ENCODE measurements at regions not wholly inside any gene's neighbourhood (a gene's known extent, or its start where the extent isn't known, plus 50 kb on each side); places are given as distances from the start of the nearest gene placed in this dataset.

DNA sequence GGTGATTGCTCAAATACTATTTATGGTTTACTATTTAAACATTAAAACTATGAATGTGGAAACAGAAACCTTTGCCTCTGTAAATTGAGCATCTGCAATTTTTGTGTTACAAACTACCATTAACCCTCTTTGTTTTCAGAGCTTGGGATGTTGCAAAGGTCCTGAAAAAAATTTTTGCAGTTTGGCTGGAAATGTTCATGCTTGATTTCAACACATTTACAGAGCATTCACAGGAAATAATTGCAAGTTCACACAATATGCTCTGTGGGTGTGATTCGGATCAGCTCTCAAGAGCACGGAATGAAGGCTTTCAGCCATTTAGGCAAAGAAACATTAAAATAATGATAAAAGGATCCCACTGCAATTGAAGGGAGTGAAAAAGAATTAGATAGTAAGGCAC lies 232.9 kb downstream of the ATP23 start:
- Histone ChIP-seq H3K27ac (ENCODE audit: low read depth, low read length) (no peak overlapping the region), H3K9me3 (ENCODE audit: control insufficient read depth in 1 of 2, insufficient read depth in 1 of 2, low read depth in 1 of 2, low read length in 2 of 2) (no peaks in the 10 kb centered on the region), H3K79me2 (ENCODE audit: insufficient read depth, low read length) (no peaks in the 10 kb centered on the region), H3K27me3 (ENCODE audit: insufficient read depth, low read length) (no peaks in the 10 kb centered on the region), H3K4me2 (ENCODE audit: low read length) (no peak overlapping the region), H4K20me1 (ENCODE audit: insufficient read depth) (no peaks in the 10 kb centered on the region), H2AFZ (ENCODE audit: low read depth, low read length, poor library complexity, severe bottlenecking) (no peak overlapping the region), H3K9ac (ENCODE audit: low read length) (no peak overlapping the region), H3K9me2 (ENCODE audit: insufficient read depth) (peaks cover 4% of the 10 kb centered on the region; the same call in 1 of the 2 replicates), H3K36me3 (ENCODE audit: control insufficient read depth in 1 of 2, insufficient read depth in 2 of 2, low read length in 2 of 2) (no peaks in the 10 kb centered on the region), H3K4me1 (ENCODE audit: control insufficient read depth in 1 of 2, insufficient read depth in 2 of 2, low read length in 2 of 2) (no peaks in the 10 kb centered on the region), H3K4me3 (replicated peaks in 1 of 2; ENCODE audit: low read depth in 1 of 2, low read length in 2 of 2) (no peak overlapping the region)
- ChIA-PET RAD21 (ENCODE audit: low non-redundant PET in 1 of 2, low total read pairs in 2 of 2, uncharacterized antibody in 2 of 2, unreplicated experiment in 2 of 2) (no interaction called here), CTCF (no interaction called here), POLR2A (no interaction called here)
- no TSS peak for BruUV-seq (replicated peaks)
- no peak for DNase-seq (ENCODE audit: low read depth, low spot score)
- no peak for ATAC-seq
- intact Hi-C loops (cut with micrococcal nuclease), result no loop called here
- no peak for TF ChIP-seq EZH2phosphoT487 (IDR thresholded peaks at IDR 0.05; ENCODE audit: borderline replicate concordance)
- no peak for TF ChIP-seq JUND (IDR thresholded peaks at IDR 0.05)
- TF ChIP-seq, protein P1, sequence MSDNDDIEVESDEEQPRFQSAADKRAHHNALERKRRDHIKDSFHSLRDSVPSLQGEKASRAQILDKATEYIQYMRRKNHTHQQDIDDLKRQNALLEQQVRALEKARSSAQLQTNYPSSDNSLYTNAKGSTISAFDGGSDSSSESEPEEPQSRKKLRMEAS (IDR thresholded peaks at IDR 0.05), result no peak
- TF ChIP-seq EZH2 (IDR thresholded peaks at IDR 0.05), result no peak
- no peak for TF ChIP-seq YY1 (IDR thresholded peaks at IDR 0.05; ENCODE audit: extremely low read depth, insufficient replicate concordance, low read depth, low read length)
- TF ChIP-seq POLR2AphosphoS5 (IDR thresholded peaks at IDR 0.05; ENCODE audit: low read depth, low read length), result no peak

GRCh38 chr12:58176296-58176869 lies 235.0 kb downstream of the ATP23 start:
- no peaks in the 10 kb centered on the region for H4K20me1 ChIP-seq (ENCODE audit: insufficient read depth)
- peak; percentile 92 for ATAC-seq
- no peak overlapping the region for H3K4me3 ChIP-seq (replicated peaks in 1 of 2; ENCODE audit: low read depth in 1 of 2, low read length in 2 of 2)
- H3K4me2 ChIP-seq (ENCODE audit: low read length), result no peak overlapping the region
- peak; percentile 19 for DNase-seq (ENCODE audit: low read depth, low spot score)
- no peak overlapping the region for H3K9ac ChIP-seq (ENCODE audit: low read length)
- no peaks in the 10 kb centered on the region for H3K27me3 ChIP-seq (ENCODE audit: insufficient read depth, low read length)
- no peaks in the 10 kb centered on the region for H3K9me2 ChIP-seq (ENCODE audit: insufficient read depth)
- H3K9me3 ChIP-seq (ENCODE audit: control insufficient read depth in 1 of 2, insufficient read depth in 1 of 2, low read depth in 1 of 2, low read length in 2 of 2), result no peaks in the 10 kb centered on the region
- H2AFZ ChIP-seq (ENCODE audit: low read depth, low read length, poor library complexity, severe bottlenecking), result peak overlapping the region; percentile 2
- no peaks in the 10 kb centered on the region for H3K4me1 ChIP-seq (ENCODE audit: control insufficient read depth in 1 of 2, insufficient read depth in 2 of 2, low read length in 2 of 2)
- H3K36me3 ChIP-seq (ENCODE audit: control insufficient read depth in 1 of 2, insufficient read depth in 2 of 2, low read length in 2 of 2), result no peaks in the 10 kb centered on the region
- TF ChIP-seq CTCF (IDR thresholded peaks at IDR 0.05 in 2 of 3, conservative IDR thresholded peaks at IDR 0.05 in 1 of 3; ENCODE audit: borderline replicate concordance in 1 of 3, insufficient read depth in 1 of 3, low read depth in 2 of 3, low read length in 2 of 3) (peak; percentile 26 to 61 (median 58); a peak in 5 of 6 replicates), YY1 (IDR thresholded peaks at IDR 0.05; ENCODE audit: extremely low read depth, insufficient replicate concordance, low read depth, low read length) (no peak), RAD21 (IDR thresholded peaks at IDR 0.05; ENCODE audit: low read depth) (no peak), CBX3 (IDR thresholded peaks at IDR 0.05; ENCODE audit: low read depth) (no peak)
- ChIA-PET CTCF (interaction anchor here (1.4 kb wide), 1 partner anchor 12 kb away, joined by 5 read pairs; no protein-coding TSS in a partner anchor), RAD21 (ENCODE audit: low non-redundant PET in 1 of 2, low total read pairs in 2 of 2, uncharacterized antibody in 2 of 2, unreplicated experiment in 2 of 2) (no interaction called here), POLR2A (no interaction called here)
- intact Hi-C loops (cut with micrococcal nuclease), result no loop called here
- H3K79me2 ChIP-seq (ENCODE audit: insufficient read depth, low read length), result no peaks in the 10 kb centered on the region
- no peak overlapping the region for H3K27ac ChIP-seq (ENCODE audit: low read depth, low read length)
- no TSS peak for BruUV-seq (replicated peaks)
